ENCODE measurements at regions not wholly inside any gene's neighbourhood (a gene's known extent, or its start where the extent isn't known, plus 50 kb on each side); places are given as distances from the start of the nearest gene placed in this dataset.

GRCh38 chr3:99470841-99471240 lies 167.6 kb upstream of the COL8A1 start (continued):
- no peak for TF ChIP-seq ZBTB40 (IDR thresholded peaks at IDR 0.05)
- no peak for TF ChIP-seq ZBTB40 (CRISPR knock-in tag; IDR thresholded peaks at IDR 0.05)
- TF ChIP-seq ZNF281 (CRISPR knock-in tag; IDR thresholded peaks at IDR 0.05; ENCODE audit: borderline replicate concordance) = no peak
- no peak for TF ChIP-seq ZFYVE20 (CRISPR knock-in tag; IDR thresholded peaks at IDR 0.05; ENCODE audit: borderline replicate concordance, low read depth)
- no peak for TF ChIP-seq E2F5 (CRISPR knock-in tag; conservative IDR thresholded peaks at IDR 0.05)
- no peak for TF ChIP-seq BCL6 (CRISPR knock-in tag; IDR thresholded peaks at IDR 0.05)
- TF ChIP-seq CAMTA2 (CRISPR knock-in tag; IDR thresholded peaks at IDR 0.05; ENCODE audit: borderline replicate concordance) = no peak
- TF ChIP-seq PAWR (CRISPR knock-in tag; IDR thresholded peaks at IDR 0.05; ENCODE audit: borderline replicate concordance) = no peak
- TF ChIP-seq GPN1 (CRISPR knock-in tag; IDR thresholded peaks at IDR 0.05; ENCODE audit: borderline replicate concordance) = no peak
- TF ChIP-seq ZNF205 (CRISPR knock-in tag; IDR thresholded peaks at IDR 0.05) = no peak
- no peak for TF ChIP-seq TBX2 (CRISPR knock-in tag; IDR thresholded peaks at IDR 0.05; ENCODE audit: borderline replicate concordance)
- TF ChIP-seq RAD51 (IDR thresholded peaks at IDR 0.05; ENCODE audit: borderline replicate concordance) = no peak
- no peak for TF ChIP-seq ZNF263 (CRISPR knock-in tag; IDR thresholded peaks at IDR 0.05)
- no peak for TF ChIP-seq KLF13 (CRISPR knock-in tag; IDR thresholded peaks at IDR 0.05)
- no peak for TF ChIP-seq NAIF1 (CRISPR knock-in tag; IDR thresholded peaks at IDR 0.05; ENCODE audit: borderline replicate concordance)

All from HepG2 (cell line).